ENCODE measurements at regions not wholly inside any gene's neighbourhood (a gene's known extent, or its start where the extent isn't known, plus 50 kb on each side); places are given as distances from the start of the nearest gene placed in this dataset.
A peak's percentile ranks its signal among the peaks of the same experiment; 100 is the strongest.

DNA sequence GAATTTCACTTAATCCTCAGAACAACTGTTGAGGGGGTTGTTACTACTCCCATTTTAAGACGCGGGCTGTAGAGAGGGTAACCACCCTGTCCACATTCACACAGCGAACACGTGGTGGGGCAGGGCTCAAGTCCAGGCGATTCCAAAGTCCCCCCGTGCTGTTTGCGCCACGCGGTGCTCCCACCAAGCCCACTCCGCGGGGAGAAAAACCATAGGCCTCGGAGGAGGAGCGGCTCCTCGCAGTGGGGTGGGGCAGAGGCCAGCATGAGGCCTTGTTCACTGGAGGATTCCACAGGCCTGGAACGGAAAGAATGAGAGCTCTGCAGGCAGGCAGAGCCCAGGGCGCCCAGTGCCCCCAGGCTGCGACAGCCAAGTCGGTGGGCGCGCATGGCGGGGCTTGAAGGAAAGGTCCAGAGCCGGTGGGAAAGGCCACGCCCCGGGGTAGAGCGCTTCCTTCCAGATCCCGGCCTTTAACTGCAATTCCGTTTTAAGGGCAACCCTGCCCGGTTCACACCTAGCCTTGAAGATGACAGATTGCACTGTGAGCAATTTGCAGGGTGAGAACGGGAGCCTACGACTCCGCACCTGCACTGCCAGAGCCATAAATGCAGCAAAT is 161.8 kb upstream of the TBL1XR1 start:
- 26 to 54% (median 41%) methylated on average over 5 to 31 of the region's 31 CpGs for WGBS, 4 donors
- peak; percentile 53 to 82 (median 65) for DNase-seq
- H3K27me3 ChIP-seq = no peaks in the 10 kb centered on the region
- H3K4me1 ChIP-seq (replicated peaks in 1 of 2) = peaks cover 37 to 42% of the 10 kb centered on the region in 2 donors
- TF ChIP-seq, protein P1, sequence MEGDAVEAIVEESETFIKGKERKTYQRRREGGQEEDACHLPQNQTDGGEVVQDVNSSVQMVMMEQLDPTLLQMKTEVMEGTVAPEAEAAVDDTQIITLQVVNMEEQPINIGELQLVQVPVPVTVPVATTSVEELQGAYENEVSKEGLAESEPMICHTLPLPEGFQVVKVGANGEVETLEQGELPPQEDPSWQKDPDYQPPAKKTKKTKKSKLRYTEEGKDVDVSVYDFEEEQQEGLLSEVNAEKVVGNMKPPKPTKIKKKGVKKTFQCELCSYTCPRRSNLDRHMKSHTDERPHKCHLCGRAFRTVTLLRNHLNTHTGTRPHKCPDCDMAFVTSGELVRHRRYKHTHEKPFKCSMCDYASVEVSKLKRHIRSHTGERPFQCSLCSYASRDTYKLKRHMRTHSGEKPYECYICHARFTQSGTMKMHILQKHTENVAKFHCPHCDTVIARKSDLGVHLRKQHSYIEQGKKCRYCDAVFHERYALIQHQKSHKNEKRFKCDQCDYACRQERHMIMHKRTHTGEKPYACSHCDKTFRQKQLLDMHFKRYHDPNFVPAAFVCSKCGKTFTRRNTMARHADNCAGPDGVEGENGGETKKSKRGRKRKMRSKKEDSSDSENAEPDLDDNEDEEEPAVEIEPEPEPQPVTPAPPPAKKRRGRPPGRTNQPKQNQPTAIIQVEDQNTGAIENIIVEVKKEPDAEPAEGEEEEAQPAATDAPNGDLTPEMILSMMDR (IDR thresholded peaks at IDR 0.05) = no peak
- TF ChIP-seq POLR2A (IDR thresholded peaks at IDR 0.05) = no peak
- peak overlapping the region in 2 of 4 donors; percentile 41 to 50 for H3K4me3 ChIP-seq
- no peaks in the 10 kb centered on the region for H3K9me3 ChIP-seq (replicated peaks in 1 of 3)
- no peaks in the 10 kb centered on the region for H3K36me3 ChIP-seq (replicated peaks in 1 of 2)
- intact Hi-C loops (cut with DNase I) = loop anchor here (5.0 to 10.0 kb wide), 2 partner anchors 162 to 294 kb away; partner anchors contain the start of gene TBL1XR1 (in 2 of the 2)
- H3K27ac ChIP-seq = peak overlapping the region; percentile 87 to 96 (median 94)

DNA sequence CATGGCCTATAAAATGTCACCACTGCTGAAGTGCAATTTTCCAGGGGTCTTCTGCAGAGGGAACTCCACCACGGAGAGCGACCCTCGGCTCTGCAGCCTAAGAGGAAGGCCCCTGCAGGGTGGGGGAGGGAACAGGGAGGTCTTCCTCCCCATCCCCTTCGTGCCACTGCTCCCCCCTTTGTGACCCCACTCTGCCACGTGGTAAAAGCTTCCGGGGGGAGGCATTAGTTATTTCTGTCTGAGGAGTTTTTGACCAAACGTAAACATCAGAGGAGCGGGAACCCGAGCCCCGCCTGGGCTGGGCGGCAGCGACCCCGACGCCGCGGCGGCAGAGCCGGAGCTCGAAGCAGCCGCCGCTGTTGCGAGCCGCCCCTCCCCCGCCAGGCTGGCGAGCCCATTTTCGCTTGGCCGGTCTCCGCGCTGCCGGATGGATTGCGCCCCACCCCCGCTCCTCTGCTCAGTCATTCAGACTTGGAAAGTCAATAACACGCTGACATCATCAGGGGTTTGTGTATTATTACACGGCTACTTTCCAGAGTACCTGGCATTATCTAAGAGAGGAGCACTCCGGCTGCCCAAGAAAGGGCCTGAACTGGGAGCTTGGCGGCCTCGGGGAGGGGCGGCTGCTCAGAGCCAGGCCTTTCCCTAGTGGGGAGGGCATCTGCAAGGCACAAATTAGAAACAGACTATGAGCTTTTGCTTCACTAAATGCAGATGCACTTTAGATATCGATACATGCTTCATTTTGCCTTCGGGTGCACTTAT is 162.5 kb upstream of the TBL1XR1 start:
- Histone ChIP-seq H3K27ac (peak overlapping the region; percentile 87 to 96 (median 94)), H3K4me1 (replicated peaks in 1 of 2) (peaks cover 37 to 42% of the 10 kb centered on the region in 2 donors), H3K9me3 (replicated peaks in 1 of 3) (no peaks in the 10 kb centered on the region), H3K27me3 (no peaks in the 10 kb centered on the region), H3K4me3 (peak overlapping the region in 2 of 4 donors; percentile 41 to 50), H3K36me3 (replicated peaks in 1 of 2) (no peaks in the 10 kb centered on the region)
- intact Hi-C loops (cut with DNase I) = loop anchor here (5.0 to 10.0 kb wide), 2 partner anchors 162 to 295 kb away; partner anchors contain the start of gene TBL1XR1 (in 2 of the 2)
- WGBS, 4 donors = 0 to 2% (median 0%) methylated on average over 27 to 40 of the region's 40 CpGs
- peak; percentile 95 to 98 (median 96) for DNase-seq
- TF ChIP-seq, protein P1 (IDR thresholded peaks at IDR 0.05) = peak in 1 of 6 experiments; percentile 20
- peak; percentile 13 to 80 for TF ChIP-seq POLR2A (IDR thresholded peaks at IDR 0.05)

DNA sequence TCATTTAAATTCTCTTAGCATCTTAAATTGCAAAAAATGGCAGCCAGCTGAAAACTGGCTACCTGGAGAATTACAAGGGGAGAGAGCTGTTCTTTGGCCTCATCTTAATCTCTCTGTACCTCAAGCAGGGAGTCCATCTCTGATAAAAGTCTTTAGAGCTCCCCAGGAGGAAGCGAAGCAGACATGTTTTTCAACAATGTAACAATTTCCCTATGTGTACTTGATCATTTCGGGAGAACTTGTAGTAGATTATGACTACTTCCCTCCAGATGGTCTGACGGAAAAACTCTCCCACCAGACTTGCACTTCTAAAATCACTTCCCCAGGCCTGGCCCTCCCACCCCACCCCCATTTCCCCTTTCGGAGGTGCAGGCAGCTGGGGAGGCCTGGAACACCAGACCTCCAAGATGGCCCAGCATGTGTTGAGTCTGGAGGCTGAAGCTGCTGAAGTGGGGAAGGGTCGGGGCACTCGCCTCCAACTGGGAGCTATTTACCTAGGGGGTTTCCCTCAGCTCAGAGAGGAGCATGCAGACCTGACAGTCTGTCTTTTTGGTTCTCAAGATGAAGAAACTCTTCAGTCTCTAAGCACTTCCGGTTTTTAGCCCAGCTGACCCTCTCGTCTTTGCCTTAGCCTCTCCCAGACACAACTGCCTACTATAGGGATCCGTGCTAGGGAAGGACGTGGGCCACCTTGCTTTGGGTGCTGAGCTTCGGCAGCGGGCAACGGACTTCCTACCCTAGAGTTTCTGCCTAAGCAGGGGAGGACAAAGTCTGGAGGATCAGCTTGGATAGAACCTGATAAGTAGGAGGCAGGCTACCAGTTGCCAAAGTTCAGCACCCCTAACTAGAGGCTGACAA is 164.0 kb upstream of the TBL1XR1 start:
- peak overlapping the region in 1 of 4 donors; percentile 50 for H3K4me3 ChIP-seq
- no peak for TF ChIP-seq POLR2A (IDR thresholded peaks at IDR 0.05)
- TF ChIP-seq, protein P1 (IDR thresholded peaks at IDR 0.05) = no peak
- WGBS, 4 donors = 57 to 85% (median 81%) methylated on average over 13 of the region's 13 CpGs

More for the DNA sequence above, 164.0 kb upstream of the TBL1XR1 start:
- H3K27me3 ChIP-seq = no peaks in the 10 kb centered on the region
- no peaks in the 10 kb centered on the region for H3K9me3 ChIP-seq (replicated peaks in 1 of 3)
- no peaks in the 10 kb centered on the region for H3K36me3 ChIP-seq (replicated peaks in 1 of 2)
- peak in 5 of 7 donors; percentile 25 to 60 (median 45) for DNase-seq
- intact Hi-C loops (cut with DNase I) = no loop called here
- peaks cover 37 to 42% of the 10 kb centered on the region in 2 donors for H3K4me1 ChIP-seq (replicated peaks in 1 of 2)
- peak overlapping the region; percentile 44 to 96 (median 91) for H3K27ac ChIP-seq

Data from adrenal gland (tissue), 9 donors.